ENCODE measurements at regions not wholly inside any gene's neighbourhood (a gene's known extent, or its start where the extent isn't known, plus 50 kb on each side); places are given as distances from the start of the nearest gene placed in this dataset.
"Not testable (repeated sequence)": the region's sequence is repeated elsewhere in the genome, so short reads cannot be mapped to it uniquely, and the experiment has no call there.

- H3K27ac ChIP-seq = no peak overlapping the region
- intact Hi-C loops (cut with DNase I; ENCODE audit: low total_unique reads) = no loop called here
- H3K36me3 ChIP-seq = no peaks in the 10 kb centered on the region
- H3K4me3 ChIP-seq = no peak overlapping the region
- TF ChIP-seq EP300 (IDR thresholded peaks at IDR 0.05) (no peak), POLR2AphosphoS5 (IDR thresholded peaks at IDR 0.05) (no peak), CTCF (IDR thresholded peaks at IDR 0.05) (no peak), POLR2A (IDR thresholded peaks at IDR 0.05) (no peak)
- no peak for DNase-seq
- 89 to 96% (median 91%) methylated on average over 3 of the region's 3 CpGs for WGBS, 5 donors
- no peaks in the 10 kb centered on the region for H3K27me3 ChIP-seq
- no peaks in the 10 kb centered on the region for H3K9me3 ChIP-seq
- no peaks in the 10 kb centered on the region for H3K4me1 ChIP-seq
Measured at GRCh38 chr19:34033880-34034279, 138.4 kb upstream of the LSM14A start.

GRCh38 chr19:34034318-34034846 is 137.9 kb upstream of the LSM14A start:
- TF ChIP-seq POLR2AphosphoS5 (IDR thresholded peaks at IDR 0.05) (no peak), CTCF (IDR thresholded peaks at IDR 0.05) (no peak), EP300 (IDR thresholded peaks at IDR 0.05) (no peak), POLR2A (IDR thresholded peaks at IDR 0.05) (no peak)
- Histone ChIP-seq H3K4me1 (no peaks in the 10 kb centered on the region), H3K27me3 (no peaks in the 10 kb centered on the region), H3K4me3 (no peak overlapping the region), H3K36me3 (no peaks in the 10 kb centered on the region), H3K9me3 (no peaks in the 10 kb centered on the region), H3K27ac (no peak overlapping the region)
- 31 to 61% (median 54%) methylated on average over 2 of the region's 2 CpGs for WGBS, 5 donors
- intact Hi-C loops (cut with DNase I; ENCODE audit: low total_unique reads) = no loop called here
- DNase-seq = peak in 1 of 2 donors; percentile 49

DNA sequence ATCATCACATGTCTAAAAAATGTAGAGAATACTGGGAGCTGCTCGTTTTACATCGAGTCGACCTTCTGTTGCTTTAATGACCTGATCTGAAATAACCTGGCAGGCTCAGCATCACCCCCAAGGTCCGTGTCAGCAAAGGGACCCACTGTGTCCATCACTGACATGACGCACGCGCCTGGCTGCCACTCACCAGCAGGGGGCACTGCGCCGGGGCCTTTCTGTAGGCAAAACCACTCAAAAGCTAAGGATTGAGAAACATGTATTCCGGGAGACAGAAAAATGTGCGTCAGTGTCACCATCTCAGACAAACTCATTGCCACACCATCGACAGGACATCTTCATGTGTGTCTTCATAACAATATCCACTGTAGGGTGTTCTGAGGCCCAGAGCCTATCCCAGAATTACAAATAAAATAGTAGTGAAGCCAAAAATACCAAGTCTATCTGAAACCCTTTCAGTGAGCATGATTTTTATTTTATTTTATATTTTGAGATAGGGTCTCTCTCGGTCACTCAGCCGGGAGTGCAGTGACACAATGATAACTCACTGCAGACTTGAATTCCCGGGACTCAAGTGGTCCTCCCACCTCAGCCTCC is 130.3 kb upstream of the LSM14A start:
- Histone ChIP-seq H3K9me3 (no peaks in the 10 kb centered on the region), H3K4me1 (no peaks in the 10 kb centered on the region), H3K36me3 (no peaks in the 10 kb centered on the region), H3K4me3 (no peak overlapping the region), H3K27me3 (no peaks in the 10 kb centered on the region), H3K27ac (no peak overlapping the region)
- TF ChIP-seq POLR2A (IDR thresholded peaks at IDR 0.05) (no peak), CTCF (IDR thresholded peaks at IDR 0.05) (peak in 5 of 7 experiments; percentile 21 to 85 (median 75))
- peak; percentile 72 to 76 for DNase-seq
- WGBS, 5 donors = 22 to 24% (median 22%) methylated on average over 15 of the region's 15 CpGs
- intact Hi-C loops (cut with DNase I; ENCODE audit: low total_unique reads) = loop anchor here (10.0 kb wide), 1 partner anchor 103 kb away; no protein-coding TSS in a partner anchor

DNA sequence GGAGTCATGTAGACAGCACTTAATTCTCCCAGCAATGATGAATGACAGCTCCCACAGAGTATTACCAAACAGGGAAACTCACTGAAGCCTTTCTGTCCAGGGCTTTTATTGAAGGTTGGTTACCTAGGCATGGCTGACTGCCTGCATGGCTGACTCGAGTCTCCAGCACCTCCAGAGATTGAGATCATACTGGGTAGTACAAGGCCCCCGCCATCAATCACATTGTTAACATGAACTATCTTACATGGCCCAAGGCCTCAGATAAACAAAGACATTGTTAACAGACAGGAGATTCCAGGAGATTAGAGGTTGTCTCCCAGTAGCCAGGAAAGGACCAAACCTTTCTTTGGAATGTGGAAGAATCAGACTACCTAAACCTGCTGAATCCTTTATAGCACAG is 128.3 kb upstream of the LSM14A start:
- no peak for DNase-seq
- no peak overlapping the region for H3K4me3 ChIP-seq
- H3K36me3 ChIP-seq = no peaks in the 10 kb centered on the region
- H3K27me3 ChIP-seq = peaks cover 0 to 2% (median 0%) of the 10 kb centered on the region in 3 donors
- H3K4me1 ChIP-seq = no peaks in the 10 kb centered on the region
- 30 to 49% (median 39%) methylated on average over 2 of the region's 2 CpGs for WGBS, 5 donors
- TF ChIP-seq POLR2A (IDR thresholded peaks at IDR 0.05) = no peak
- intact Hi-C loops (cut with DNase I; ENCODE audit: low total_unique reads) = loop anchor here (10.0 kb wide), 1 partner anchor 101 kb away; no protein-coding TSS in a partner anchor
- no peaks in the 10 kb centered on the region for H3K9me3 ChIP-seq
- no peak overlapping the region for H3K27ac ChIP-seq

DNA sequence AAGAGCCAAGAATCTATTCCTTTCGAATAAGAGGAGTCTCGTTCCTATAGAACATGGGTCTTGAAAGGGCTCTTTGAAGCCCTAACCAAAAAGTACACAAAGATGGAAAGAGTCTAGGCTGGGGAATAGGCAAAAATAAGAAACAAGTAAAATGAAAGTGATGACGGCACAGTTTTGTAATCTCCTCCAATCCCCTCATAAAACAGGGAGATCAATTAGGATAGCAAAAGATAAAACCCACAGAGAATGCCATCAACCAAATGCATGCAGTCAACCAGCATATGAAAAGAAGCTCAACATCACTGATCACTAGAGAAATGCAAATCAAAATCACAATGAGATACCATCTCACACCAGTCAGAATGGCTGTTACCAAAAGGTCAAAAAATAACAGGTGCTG is 122.4 kb upstream of the LSM14A start:
- intact Hi-C loops (cut with DNase I; ENCODE audit: low total_unique reads) = loop anchor here (10.0 kb wide), 1 partner anchor 95 kb away; no protein-coding TSS in a partner anchor
- Histone ChIP-seq H3K9me3 (no peaks in the 10 kb centered on the region), H3K27me3 (peaks cover 0 to 14% (median 0%) of the 10 kb centered on the region in 3 donors), H3K4me3 (no peak overlapping the region), H3K36me3 (no peaks in the 10 kb centered on the region), H3K27ac (no peak overlapping the region), H3K4me1 (no peaks in the 10 kb centered on the region)
- no peak for DNase-seq
- 77 to 89% (median 86%) methylated on average over 3 of the region's 3 CpGs for WGBS, 5 donors
- TF ChIP-seq CTCF (IDR thresholded peaks at IDR 0.05) (no peak), EP300 (IDR thresholded peaks at IDR 0.05) (no peak), POLR2A (IDR thresholded peaks at IDR 0.05) (no peak), POLR2AphosphoS5 (IDR thresholded peaks at IDR 0.05) (no peak)

GRCh38 chr19:34050430-34050829 is 121.9 kb upstream of the LSM14A start:
- H3K27ac ChIP-seq; intact Hi-C loops (cut with DNase I; ENCODE audit: low total_unique reads); H3K4me3 ChIP-seq; H3K4me1 ChIP-seq; H3K36me3 ChIP-seq; DNase-seq; H3K9me3 ChIP-seq: not testable (repeated sequence)
- WGBS, 5 donors = 76 to 89% (median 86%) methylated on average over 3 of the region's 3 CpGs
- H3K27me3 ChIP-seq = peaks cover 0 to 14% (median 0%) of the 10 kb centered on the region in 3 donors

Measured in stomach (tissue), 8 donors.